Activated T-cell treated with anti-CD3 and anti-CD28 coated beads, Interleukin-2, amount 50 U/mL, for 24 hours (primary cell): ENCODE measurements at regions not wholly inside any gene's neighbourhood (a gene's known extent, or its start where the extent isn't known, plus 50 kb on each side); places are given as distances from the start of the nearest gene placed in this dataset.

Source experiments
- DNase-seq: peaks from one replicate; pipeline ENCODE4 v3.0.0-alpha.2; 2020
- H3K27ac Mint-ChIP-seq: 2 replicates; pipeline ENCODE4 v1.8.0; 2020; ENCODE audit warnings: mild to moderate bottlenecking, mixed read lengths
- H3K27me3 Mint-ChIP-seq: 2 replicates; pipeline ENCODE4 v1.8.0; 2020; ENCODE audit warnings: mixed read lengths
- H3K36me3 Mint-ChIP-seq: 2 replicates; pipeline ENCODE4 v1.8.0; 2020; ENCODE audit warnings: low read depth, mixed read lengths
- H3K4me1 Mint-ChIP-seq: 2 replicates; pipeline ENCODE4 v1.8.0; 2020; ENCODE audit warnings: low read depth, mixed read lengths
- H3K4me3 Mint-ChIP-seq: 2 replicates; pipeline ENCODE4 v1.8.0; 2020; ENCODE audit warnings: mild to moderate bottlenecking, moderate library complexity, mixed read lengths
- H3K9me3 Mint-ChIP-seq: 2 replicates; pipeline ENCODE4 v1.8.0; 2020; ENCODE audit warnings: mixed read lengths

DNA sequence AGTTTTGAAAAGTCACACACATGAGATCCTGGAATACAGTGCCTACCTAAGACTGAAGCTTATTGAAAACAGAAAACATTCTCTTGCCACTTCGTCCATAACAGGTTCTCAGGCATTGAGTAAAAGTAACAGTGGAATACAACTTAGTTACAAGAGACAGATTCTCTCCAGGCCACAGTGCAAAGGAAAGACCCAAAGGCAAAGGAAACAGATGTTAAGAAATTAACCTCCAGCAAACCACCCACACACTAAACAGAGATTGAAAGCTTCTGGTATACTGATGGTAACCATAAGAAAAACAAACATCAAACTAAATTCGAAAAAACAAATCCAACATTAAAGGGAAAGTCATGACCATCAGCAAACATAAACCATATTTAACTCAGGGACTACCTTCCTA lies 914.7 kb downstream of the SLITRK5 start:
- no peak overlapping the region for H3K4me3 Mint-ChIP-seq
- DNase-seq: no peak
- no peaks in the 10 kb centered on the region for H3K36me3 Mint-ChIP-seq
- no peak overlapping the region for H3K27ac Mint-ChIP-seq
- H3K9me3 Mint-ChIP-seq: no peaks in the 10 kb centered on the region
- peaks cover 6% of the 10 kb centered on the region for H3K4me1 Mint-ChIP-seq
- H3K27me3 Mint-ChIP-seq: no peaks in the 10 kb centered on the region

DNA sequence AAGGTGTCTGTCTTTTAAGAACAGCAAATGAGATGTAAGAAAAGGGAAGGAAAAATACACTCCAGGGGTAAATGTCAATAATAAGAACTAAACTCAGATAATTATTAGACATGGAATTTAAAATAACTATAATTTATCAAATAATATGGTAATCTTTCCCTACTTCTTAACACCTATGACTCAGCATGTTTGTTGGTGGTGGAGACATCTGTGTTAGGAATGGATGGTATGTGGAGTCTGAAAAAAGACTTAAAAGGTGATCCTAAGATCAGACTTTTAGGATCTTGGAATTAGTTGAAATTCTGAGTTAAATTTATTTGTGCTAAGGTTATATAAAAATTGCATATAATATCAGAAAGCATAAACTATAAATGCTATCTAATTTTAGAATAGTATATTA lies 915.1 kb downstream of the SLITRK5 start:
- no peak for DNase-seq
- Mint-ChIP-seq H3K36me3 (no peaks in the 10 kb centered on the region), H3K9me3 (no peaks in the 10 kb centered on the region), H3K4me3 (no peak overlapping the region), H3K4me1 (peaks cover 6% of the 10 kb centered on the region), H3K27me3 (no peaks in the 10 kb centered on the region), H3K27ac (no peak overlapping the region)

DNA sequence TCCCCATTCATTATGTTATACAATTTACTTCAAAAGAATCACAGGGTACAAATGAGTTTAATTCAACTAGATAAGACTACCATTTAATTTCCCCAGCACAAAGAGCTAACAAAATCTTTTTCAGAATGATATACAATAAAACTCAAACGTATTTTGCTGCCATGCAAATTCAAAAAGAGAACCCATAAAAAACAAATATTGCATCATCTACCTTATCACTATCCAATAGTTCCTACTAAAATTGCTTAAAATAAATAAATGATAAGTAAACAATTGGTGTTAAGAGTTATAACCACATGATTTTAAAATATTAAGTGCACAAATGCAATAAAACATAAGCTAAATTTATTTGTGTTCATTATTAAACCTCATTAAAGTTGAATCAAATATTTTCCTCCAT lies 919.4 kb downstream of the SLITRK5 start:
- no peak overlapping the region for H3K4me3 Mint-ChIP-seq
- DNase-seq: no peak
- no peak overlapping the region for H3K27ac Mint-ChIP-seq
- H3K4me1 Mint-ChIP-seq: peaks cover 5% of the 10 kb centered on the region
- no peaks in the 10 kb centered on the region for H3K36me3 Mint-ChIP-seq
- no peaks in the 10 kb centered on the region for H3K27me3 Mint-ChIP-seq
- H3K9me3 Mint-ChIP-seq: peaks cover 7% of the 10 kb centered on the region

DNA sequence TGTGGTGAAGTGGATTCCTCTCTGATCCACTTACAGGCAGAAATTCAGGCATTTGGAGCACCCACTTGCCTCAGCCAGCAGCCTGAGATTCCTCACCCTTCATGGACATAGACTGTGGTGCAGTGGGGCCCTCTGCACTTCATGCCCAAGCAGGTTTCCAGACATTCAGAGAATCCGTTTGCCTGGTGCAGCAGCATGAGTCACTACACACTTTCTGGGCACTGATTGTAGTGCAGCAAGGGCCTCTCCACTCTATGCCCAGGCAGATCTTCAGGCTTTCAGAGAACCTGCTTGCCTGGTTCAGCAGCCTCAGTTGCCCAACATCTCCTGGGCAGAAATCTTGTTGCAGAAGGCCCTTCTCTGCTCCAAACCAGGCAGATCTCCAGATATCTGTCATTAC lies 920.9 kb downstream of the SLITRK5 start:
- Mint-ChIP-seq H3K4me1 (no peaks in the 10 kb centered on the region), H3K36me3 (no peaks in the 10 kb centered on the region), H3K4me3 (no peak overlapping the region), H3K9me3 (peaks cover 9% of the 10 kb centered on the region), H3K27ac (no peak overlapping the region), H3K27me3 (no peaks in the 10 kb centered on the region)
- DNase-seq: no peak

DNA sequence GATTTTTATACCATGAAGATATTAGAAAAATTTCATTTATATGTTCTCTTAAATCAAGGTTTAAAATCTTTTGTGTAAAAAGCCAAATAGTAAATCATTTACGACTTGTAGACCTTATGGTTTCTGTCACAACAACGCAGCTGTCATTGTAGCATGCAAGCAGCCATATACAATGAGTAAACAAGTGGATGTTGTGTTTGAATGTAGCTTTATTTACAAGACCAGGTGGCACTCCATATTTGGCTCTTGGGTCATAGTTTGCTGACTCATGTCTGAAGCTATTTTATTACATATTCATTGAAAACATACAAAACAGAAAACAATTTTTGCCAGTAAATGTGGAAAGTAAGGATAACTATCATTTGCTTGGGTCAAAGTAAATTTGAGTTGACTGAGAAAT lies 930.8 kb downstream of the SLITRK5 start:
- Mint-ChIP-seq H3K9me3 (peaks cover 7% of the 10 kb centered on the region), H3K27me3 (no peaks in the 10 kb centered on the region), H3K36me3 (no peaks in the 10 kb centered on the region), H3K4me3 (no peak overlapping the region), H3K27ac (no peak overlapping the region), H3K4me1 (no peaks in the 10 kb centered on the region)
- DNase-seq: no peak

DNA sequence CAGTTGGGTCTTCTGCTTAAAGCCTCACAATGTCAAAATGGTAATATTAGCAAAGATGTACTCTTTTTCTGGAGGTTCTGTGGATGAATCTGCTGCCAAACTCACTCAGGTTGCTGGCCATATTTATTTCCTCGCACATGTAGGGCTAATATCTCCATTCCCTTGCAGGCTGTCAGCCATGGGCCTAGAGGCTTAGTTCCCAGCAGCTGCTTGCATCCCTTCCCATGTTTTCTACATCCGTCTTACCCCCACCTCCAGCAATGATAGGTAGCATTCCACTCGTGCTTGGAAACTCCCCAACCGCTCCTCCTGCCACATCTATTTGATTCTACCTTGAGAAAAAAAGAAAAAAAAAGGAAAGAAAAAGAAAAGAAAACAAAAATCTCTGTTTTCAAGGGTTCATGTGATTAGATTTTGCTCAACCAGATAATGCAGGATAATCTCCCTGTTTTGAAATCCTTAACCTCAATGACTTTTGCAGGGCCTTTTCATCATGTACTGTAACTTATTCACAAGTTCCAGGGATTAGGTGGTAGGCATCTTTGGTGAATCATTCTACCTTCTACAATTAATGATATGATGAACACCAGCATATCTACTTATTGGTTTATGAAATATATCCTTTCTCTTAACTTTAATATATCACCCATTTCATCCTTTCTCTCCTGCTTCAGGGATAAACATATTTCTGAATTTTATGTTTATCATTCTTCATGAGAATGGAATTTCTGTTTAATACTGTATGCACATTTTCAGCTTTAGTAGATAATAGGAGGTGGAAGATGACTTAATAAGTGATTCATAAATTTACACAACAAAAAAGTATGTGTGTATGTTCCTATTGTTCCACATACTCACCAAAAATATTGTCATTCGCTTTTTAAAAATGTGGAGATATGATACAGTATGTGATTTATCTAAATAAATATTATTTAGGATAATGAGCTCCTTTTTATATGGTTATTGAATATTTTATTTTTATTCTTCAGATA lies 931.9 kb downstream of the SLITRK5 start:
- no peak for DNase-seq
- Mint-ChIP-seq H3K4me3 (no peak overlapping the region), H3K36me3 (no peaks in the 10 kb centered on the region), H3K27me3 (no peaks in the 10 kb centered on the region), H3K27ac (no peak overlapping the region), H3K4me1 (no peaks in the 10 kb centered on the region), H3K9me3 (peaks cover 7% of the 10 kb centered on the region)

DNA sequence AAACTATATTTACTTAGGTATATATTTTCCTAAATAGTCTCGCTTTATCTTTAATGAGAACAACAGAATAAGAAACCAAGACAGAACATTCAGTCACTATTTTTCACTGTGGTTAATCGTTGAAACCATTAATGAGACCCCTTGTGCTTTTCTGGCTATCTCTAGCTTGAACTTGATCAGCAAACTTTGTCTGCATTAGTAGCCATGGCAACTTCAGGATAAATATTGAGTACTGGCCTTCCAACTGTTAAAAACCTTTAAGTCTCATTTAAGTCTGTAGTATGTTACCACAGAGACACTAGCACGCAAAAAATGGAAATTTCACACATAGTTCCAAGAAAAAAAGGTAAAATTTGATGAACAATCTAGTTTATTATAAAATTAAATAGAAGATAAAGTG lies 946.0 kb downstream of the SLITRK5 start:
- Mint-ChIP-seq H3K27ac (no peak overlapping the region), H3K27me3 (no peaks in the 10 kb centered on the region), H3K36me3 (no peaks in the 10 kb centered on the region), H3K9me3 (peaks cover 23% of the 10 kb centered on the region), H3K4me1 (peaks cover 7% of the 10 kb centered on the region), H3K4me3 (no peak overlapping the region)
- no peak for DNase-seq

DNA sequence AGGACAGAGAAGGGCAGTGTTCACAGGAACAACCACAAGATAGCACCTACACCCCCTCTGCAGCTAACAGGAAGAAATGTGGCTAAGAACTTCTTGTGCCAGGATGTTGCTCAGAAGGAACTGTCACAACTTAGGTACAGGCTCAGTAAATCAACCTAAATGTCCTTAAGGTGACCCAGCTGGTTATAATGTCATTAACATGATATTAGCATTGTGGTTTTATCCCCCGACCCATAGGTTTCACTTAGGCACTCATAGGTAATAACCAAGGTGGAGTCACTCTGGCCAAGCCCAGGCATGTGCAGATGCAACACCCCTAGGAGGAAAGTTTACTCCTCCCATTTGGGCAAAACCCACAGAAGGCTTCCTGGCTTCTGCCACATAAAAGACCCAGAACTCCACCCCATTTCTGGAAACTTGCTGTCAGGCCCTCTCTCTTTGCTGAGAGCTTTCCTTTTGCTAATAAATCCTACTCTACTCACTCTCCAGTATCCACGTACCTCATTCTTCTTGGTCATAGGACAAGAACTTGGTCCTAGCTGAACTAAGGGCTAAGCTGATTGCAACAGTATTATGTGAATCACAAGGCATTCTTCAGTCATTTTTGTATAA lies 951.3 kb downstream of the SLITRK5 start:
- DNase-seq: peak; percentile 33
- Mint-ChIP-seq H3K4me3 (peak overlapping the region; percentile 63), H3K27ac (peak overlapping the region; percentile 85)

DNA sequence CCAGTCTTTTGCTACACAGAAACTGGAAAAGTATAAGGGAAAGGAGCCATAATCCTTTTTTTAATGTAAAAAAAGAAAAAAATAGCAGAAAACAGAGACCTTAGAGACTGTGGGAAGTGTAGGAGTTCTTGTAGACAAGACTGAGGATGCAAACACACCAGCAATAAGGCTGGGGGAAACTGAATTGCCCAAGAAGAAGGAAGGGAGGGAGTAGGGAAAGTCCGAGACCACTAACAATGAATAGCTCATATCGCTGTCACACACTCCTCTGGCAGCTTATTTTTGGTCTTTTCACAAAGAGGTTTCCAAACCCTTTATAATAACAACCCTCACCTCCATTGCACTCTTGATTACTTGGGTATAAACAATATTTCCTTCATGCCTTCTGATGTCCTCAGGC lies 952.0 kb downstream of the SLITRK5 start:
- Mint-ChIP-seq H3K27me3 (no peaks in the 10 kb centered on the region), H3K4me3 (peak overlapping the region; percentile 10), H3K36me3 (peaks cover 6% of the 10 kb centered on the region), H3K27ac (peak overlapping the region; percentile 77), H3K9me3 (peaks cover 11% of the 10 kb centered on the region), H3K4me1 (peaks cover 24% of the 10 kb centered on the region)
- no peak for DNase-seq

More for the DNA sequence above, 951.3 kb downstream of the SLITRK5 start:
- H3K4me1 Mint-ChIP-seq: peaks cover 22% of the 10 kb centered on the region
- H3K36me3 Mint-ChIP-seq: peaks cover 6% of the 10 kb centered on the region
- no peaks in the 10 kb centered on the region for H3K27me3 Mint-ChIP-seq
- H3K9me3 Mint-ChIP-seq: peaks cover 11% of the 10 kb centered on the region

DNA sequence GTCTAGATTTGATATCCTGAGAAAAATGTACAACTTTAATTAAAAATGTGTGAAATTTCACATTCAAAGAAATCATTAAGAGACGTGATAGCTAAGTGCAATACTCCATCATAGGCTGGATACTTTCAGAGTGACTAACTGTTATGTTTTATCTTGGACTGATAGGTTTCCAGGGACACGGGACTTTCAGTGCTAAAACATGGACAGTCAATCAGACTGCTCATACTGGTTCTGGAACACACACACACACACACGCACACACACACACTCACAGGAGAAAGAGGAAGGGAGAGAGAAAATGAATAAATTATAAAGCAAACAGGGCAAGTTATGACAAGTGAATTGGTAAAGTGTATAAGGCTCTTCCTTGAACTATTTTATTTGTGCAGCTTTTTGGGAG lies 955.9 kb downstream of the SLITRK5 start:
- H3K36me3 Mint-ChIP-seq: peaks cover 6% of the 10 kb centered on the region
- H3K27ac Mint-ChIP-seq: no peak overlapping the region
- no peak overlapping the region for H3K4me3 Mint-ChIP-seq
- no peaks in the 10 kb centered on the region for H3K27me3 Mint-ChIP-seq
- H3K9me3 Mint-ChIP-seq: peaks cover 11% of the 10 kb centered on the region
- H3K4me1 Mint-ChIP-seq: peaks cover 21% of the 10 kb centered on the region
- no peak for DNase-seq

DNA sequence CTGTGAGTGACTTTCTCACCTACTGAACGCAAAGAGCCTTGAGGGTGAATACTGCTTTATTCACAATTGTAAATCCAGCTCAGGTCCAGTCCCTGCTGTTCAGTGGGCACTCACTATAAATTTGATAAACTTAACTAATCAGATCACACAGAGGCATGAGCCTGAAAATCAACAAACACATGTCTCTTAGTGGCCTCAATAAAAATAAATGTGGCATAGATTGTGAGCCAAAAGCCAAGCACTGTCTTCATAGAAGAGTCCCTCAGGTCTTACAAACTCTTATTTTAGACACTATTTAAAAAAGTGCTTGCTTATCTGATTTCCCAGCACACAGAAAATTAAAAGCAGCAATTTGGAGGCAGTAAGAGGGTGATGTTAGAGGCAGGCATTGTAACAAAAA lies 957.7 kb downstream of the SLITRK5 start:
- H3K27ac Mint-ChIP-seq: no peak overlapping the region
- H3K27me3 Mint-ChIP-seq: no peaks in the 10 kb centered on the region
- no peak overlapping the region for H3K4me3 Mint-ChIP-seq
- no peak for DNase-seq
- H3K4me1 Mint-ChIP-seq: peaks cover 7% of the 10 kb centered on the region
- H3K9me3 Mint-ChIP-seq: peaks cover 5% of the 10 kb centered on the region
- peaks cover 6% of the 10 kb centered on the region for H3K36me3 Mint-ChIP-seq

DNA sequence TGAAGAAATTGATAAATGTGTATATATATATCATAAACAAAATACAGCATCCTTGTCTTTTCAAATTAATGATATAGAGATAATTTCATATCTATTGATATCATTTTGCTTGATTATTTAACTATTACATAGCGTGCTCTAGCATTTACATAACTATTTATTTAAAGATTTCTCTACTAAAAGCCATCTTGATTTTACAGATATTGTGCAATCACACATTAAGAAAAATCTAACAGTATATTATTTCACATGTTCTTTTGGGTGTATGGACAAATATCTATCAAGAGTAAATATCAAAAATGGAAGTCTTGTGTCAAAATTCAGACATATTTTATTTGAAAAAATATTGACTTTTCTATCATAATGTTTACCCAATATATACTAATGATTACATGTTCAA lies 966.8 kb downstream of the SLITRK5 start:
- no peaks in the 10 kb centered on the region for H3K27me3 Mint-ChIP-seq
- peaks cover 2% of the 10 kb centered on the region for H3K4me1 Mint-ChIP-seq
- H3K36me3 Mint-ChIP-seq: no peaks in the 10 kb centered on the region

DNA sequence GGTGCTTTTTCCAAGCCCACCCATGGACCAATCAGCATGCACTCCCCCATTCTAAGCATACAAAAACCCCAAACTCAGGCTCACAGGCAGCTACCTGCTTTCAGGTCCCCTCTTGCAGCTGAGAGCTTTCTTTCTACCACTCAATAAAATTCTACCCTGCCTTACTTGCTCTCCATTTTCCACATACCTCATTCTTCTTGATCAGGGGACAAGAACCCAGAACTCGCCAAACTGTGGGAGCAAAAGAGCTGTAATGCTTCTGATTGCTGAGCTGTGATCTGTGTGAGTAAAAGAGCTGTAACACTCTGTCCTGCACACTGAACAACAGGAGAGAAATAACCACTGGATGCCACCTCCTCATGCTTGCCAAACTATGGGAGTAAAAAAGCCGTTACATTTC lies 972.1 kb downstream of the SLITRK5 start:
- Mint-ChIP-seq H3K27me3 (no peaks in the 10 kb centered on the region), H3K4me3 (no peak overlapping the region), H3K9me3 (peaks cover 23% of the 10 kb centered on the region), H3K4me1 (peaks cover 2% of the 10 kb centered on the region), H3K36me3 (peaks cover 7% of the 10 kb centered on the region), H3K27ac (no peak overlapping the region)
- no peak for DNase-seq

More for the DNA sequence above, 966.8 kb downstream of the SLITRK5 start:
- H3K4me3 Mint-ChIP-seq: no peak overlapping the region
- peaks cover 7% of the 10 kb centered on the region for H3K9me3 Mint-ChIP-seq
- H3K27ac Mint-ChIP-seq: no peak overlapping the region
- DNase-seq: no peak

DNA sequence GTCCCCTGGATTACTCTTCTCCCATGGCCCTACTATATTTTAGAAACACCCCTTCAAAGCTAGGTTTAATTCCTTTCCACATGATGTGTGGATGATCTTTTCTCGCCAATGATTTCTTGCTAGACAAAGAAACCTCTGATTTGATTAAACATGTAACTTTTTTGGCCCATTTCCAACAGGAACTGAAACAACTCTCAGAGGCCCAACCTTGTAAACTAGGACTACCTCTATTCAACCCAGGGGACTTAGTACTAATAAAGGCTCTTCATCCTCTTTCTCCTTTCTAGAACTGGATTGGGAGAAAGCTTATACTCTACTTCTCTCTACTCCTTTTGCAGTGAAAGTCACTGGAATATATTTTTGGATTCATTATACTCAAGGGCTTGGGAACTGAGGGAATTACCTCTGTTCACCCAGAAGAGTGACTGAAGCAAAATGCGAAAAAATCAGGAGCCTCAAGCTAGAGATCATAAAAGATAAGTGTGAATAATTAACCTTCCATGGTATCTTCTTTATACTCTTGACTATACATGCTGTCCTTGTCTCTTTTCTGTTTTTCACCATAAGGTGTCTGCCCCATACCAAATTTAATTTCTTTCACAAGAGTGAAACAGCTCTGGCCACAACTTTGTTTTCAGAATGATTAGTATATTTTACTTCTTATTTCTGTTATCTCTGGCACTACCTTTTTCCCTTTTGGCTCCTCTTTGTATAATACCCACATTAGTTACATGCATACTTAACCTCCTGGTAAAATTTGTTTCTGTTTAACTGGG lies 977.6 kb downstream of the SLITRK5 start:
- no peak overlapping the region for H3K27ac Mint-ChIP-seq

More for the DNA sequence above, 977.6 kb downstream of the SLITRK5 start:
- peaks cover 33% of the 10 kb centered on the region for H3K9me3 Mint-ChIP-seq
- no peak for DNase-seq
- no peak overlapping the region for H3K4me3 Mint-ChIP-seq
- peaks cover 1% of the 10 kb centered on the region for H3K36me3 Mint-ChIP-seq
- H3K4me1 Mint-ChIP-seq: peaks cover 28% of the 10 kb centered on the region
- no peaks in the 10 kb centered on the region for H3K27me3 Mint-ChIP-seq
